Endothelial cell of umbilical vein (primary cell): ENCODE measurements at regions not wholly inside any gene's neighbourhood (a gene's known extent, or its start where the extent isn't known, plus 50 kb on each side); places are given as distances from the start of the nearest gene placed in this dataset.

Experiments used
- EZH2 ChIP-seq: IDR thresholded peaks from 2 replicates; pipeline ENCODE4 v1.6.1; 2012; ENCODE audit warnings: borderline replicate concordance, low read depth, mild to moderate bottlenecking, moderate library complexity, low read length, inconsistent platforms; ENCODE audit not compliant: severe bottlenecking
- GATA2 ChIP-seq: IDR thresholded peaks from 2 replicates; pipeline ENCODE4 v1.7.0; 2011; ENCODE audit warnings: low read depth, mild to moderate bottlenecking, moderate library complexity, mixed read lengths, low read length; ENCODE audit not compliant: insufficient read length, insufficient read depth
- JUN ChIP-seq: IDR thresholded peaks from 2 replicates; pipeline ENCODE4 v1.6.1; 2011; ENCODE audit warnings: borderline replicate concordance, low read depth; ENCODE audit not compliant: insufficient read length, insufficient read depth
- MYC ChIP-seq: IDR thresholded peaks from one replicate; pipeline ENCODE4 v1.6.1; 2011; ENCODE audit warnings: mild to moderate bottlenecking, low read depth, low read length
- POLR2A ChIP-seq: IDR thresholded peaks from 2 replicates; pipeline ENCODE4 v1.6.1; 2012; ENCODE audit warnings: low read depth, mild to moderate bottlenecking, control low read depth, low read length
- POLR2AphosphoS5 ChIP-seq: IDR thresholded peaks from 2 replicates; pipeline ENCODE4 v1.6.1; 2012; ENCODE audit warnings: low read depth, mild to moderate bottlenecking, control low read depth, low read length, moderate library complexity; ENCODE audit not compliant: insufficient read depth
- TF ChIP-seq, protein P1 (sequence below), 2 donors: IDR thresholded peaks; 1 replicate in 1 of 2; 2 replicates in 1 of 2; pipeline ENCODE4 v1.5.1; 2011; ENCODE audit warnings: low read length in 2 of 2, mild to moderate bottlenecking in 2 of 2, moderate library complexity in 2 of 2, control low read depth in 1 of 2, inconsistent platforms in 1 of 2, low read depth in 1 of 2; ENCODE audit not compliant: insufficient read depth in 1 of 2; ENCODE audit errors: extremely low read depth in 1 of 2
- TF ChIP-seq, protein P2 (sequence below): IDR thresholded peaks from 2 replicates; pipeline ENCODE4 v1.6.1; 2011; ENCODE audit not compliant: insufficient read depth, insufficient read length

GRCh38 chr13:73230716-73231115 lies 171.9 kb downstream of the KLF5 start:
- TF ChIP-seq, protein P1, sequence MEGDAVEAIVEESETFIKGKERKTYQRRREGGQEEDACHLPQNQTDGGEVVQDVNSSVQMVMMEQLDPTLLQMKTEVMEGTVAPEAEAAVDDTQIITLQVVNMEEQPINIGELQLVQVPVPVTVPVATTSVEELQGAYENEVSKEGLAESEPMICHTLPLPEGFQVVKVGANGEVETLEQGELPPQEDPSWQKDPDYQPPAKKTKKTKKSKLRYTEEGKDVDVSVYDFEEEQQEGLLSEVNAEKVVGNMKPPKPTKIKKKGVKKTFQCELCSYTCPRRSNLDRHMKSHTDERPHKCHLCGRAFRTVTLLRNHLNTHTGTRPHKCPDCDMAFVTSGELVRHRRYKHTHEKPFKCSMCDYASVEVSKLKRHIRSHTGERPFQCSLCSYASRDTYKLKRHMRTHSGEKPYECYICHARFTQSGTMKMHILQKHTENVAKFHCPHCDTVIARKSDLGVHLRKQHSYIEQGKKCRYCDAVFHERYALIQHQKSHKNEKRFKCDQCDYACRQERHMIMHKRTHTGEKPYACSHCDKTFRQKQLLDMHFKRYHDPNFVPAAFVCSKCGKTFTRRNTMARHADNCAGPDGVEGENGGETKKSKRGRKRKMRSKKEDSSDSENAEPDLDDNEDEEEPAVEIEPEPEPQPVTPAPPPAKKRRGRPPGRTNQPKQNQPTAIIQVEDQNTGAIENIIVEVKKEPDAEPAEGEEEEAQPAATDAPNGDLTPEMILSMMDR (IDR thresholded peaks at IDR 0.05; ENCODE audit: extremely low read depth in 1 of 2, insufficient read depth in 1 of 2, low read depth in 1 of 2, low read length in 2 of 2) = no peak
- TF ChIP-seq POLR2A (no peak), GATA2 (no peak), EZH2 (no peak), POLR2AphosphoS5 (no peak), MYC (no peak), JUN (no peak)
- TF ChIP-seq, protein P2, sequence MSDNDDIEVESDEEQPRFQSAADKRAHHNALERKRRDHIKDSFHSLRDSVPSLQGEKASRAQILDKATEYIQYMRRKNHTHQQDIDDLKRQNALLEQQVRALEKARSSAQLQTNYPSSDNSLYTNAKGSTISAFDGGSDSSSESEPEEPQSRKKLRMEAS = no peak
